H9 (cell line): ENCODE measurements at regions not wholly inside any gene's neighbourhood (a gene's known extent, or its start where the extent isn't known, plus 50 kb on each side); places are given as distances from the start of the nearest gene placed in this dataset.

Experiments
- DNase-seq: peaks from one replicate; pipeline ENCODE4 v3.0.0-alpha.2; 2017
- H2AFZ ChIP-seq: one replicate; pipeline ENCODE4 v1.6.1; 2013; ENCODE audit warnings: mild to moderate bottlenecking, low read length, control low read depth, moderate library complexity
- H2AK5ac ChIP-seq: 2 replicates; pipeline ENCODE4 v1.6.1; 2013; ENCODE audit warnings: low read length, control low read depth, mixed read lengths; ENCODE audit not compliant: insufficient read length
- H2BK120ac ChIP-seq: one replicate; pipeline ENCODE4 v1.6.1; 2013; ENCODE audit warnings: low read depth, mild to moderate bottlenecking, low read length, control low read depth, inconsistent platforms; ENCODE audit not compliant: poor library complexity, severe bottlenecking
- H2BK12ac ChIP-seq: 2 replicates; pipeline ENCODE4 v1.6.1; 2013; ENCODE audit warnings: low read length, control low read depth, mixed read lengths, low read depth; ENCODE audit not compliant: insufficient read length
- H2BK15ac ChIP-seq: 2 replicates; pipeline ENCODE4 v1.6.1; 2013; ENCODE audit warnings: low read depth, low read length, control low read depth
- H2BK20ac ChIP-seq: one replicate; pipeline ENCODE4 v1.6.1; 2013; ENCODE audit warnings: low read depth, mild to moderate bottlenecking, low read length, control low read depth, inconsistent platforms; ENCODE audit not compliant: poor library complexity, severe bottlenecking
- H2BK5ac ChIP-seq: 2 replicates; pipeline ENCODE4 v1.6.1; 2013; ENCODE audit warnings: low read length, control low read depth, mixed read lengths; ENCODE audit not compliant: insufficient read length
- H3K14ac ChIP-seq: 2 replicates; pipeline ENCODE4 v1.6.1; 2013; ENCODE audit warnings: low read length, control low read depth; ENCODE audit not compliant: insufficient read depth
- H3K18ac ChIP-seq: 2 replicates; pipeline ENCODE4 v1.6.1; 2013; ENCODE audit warnings: low read depth, mild to moderate bottlenecking, mixed read lengths, low read length, control low read depth; ENCODE audit not compliant: insufficient read length
- H3K23ac ChIP-seq: 2 replicates; pipeline ENCODE4 v1.6.1; 2013; ENCODE audit warnings: low read length, control low read depth, mixed read lengths, low read depth; ENCODE audit not compliant: insufficient read length
- H3K23me2 ChIP-seq: 2 replicates; pipeline ENCODE4 v1.6.1; 2013; ENCODE audit warnings: low read depth, mild to moderate bottlenecking, mixed read lengths, low read length, control low read depth; ENCODE audit not compliant: insufficient read length, poor library complexity, severe bottlenecking
- H3K27ac ChIP-seq: 2 replicates; pipeline ENCODE4 v1.5.1; 2013; ENCODE audit warnings: low read length, control low read depth, mixed read lengths, low read depth; ENCODE audit not compliant: insufficient read length
- H3K27me3 ChIP-seq: 2 replicates; pipeline ENCODE4 v1.6.1; 2013; ENCODE audit warnings: low read length, control low read depth, inconsistent platforms; ENCODE audit not compliant: insufficient read depth
- H3K4ac ChIP-seq: 2 replicates; pipeline ENCODE4 v1.6.1; 2013; ENCODE audit warnings: low read depth, mild to moderate bottlenecking, control low read depth, inconsistent platforms, low read length, moderate library complexity
- H3K4me1 ChIP-seq: 2 replicates; pipeline ENCODE4 v1.6.1; 2013; ENCODE audit warnings: low read length, control low read depth, inconsistent platforms; ENCODE audit not compliant: insufficient read depth
- H3K4me2 ChIP-seq: 2 replicates; pipeline ENCODE4 v1.6.1; 2013; ENCODE audit warnings: low read length, control low read depth, mixed read lengths; ENCODE audit not compliant: insufficient read length, insufficient read depth
- H3K56ac ChIP-seq: 2 replicates; pipeline ENCODE4 v1.6.1; 2013; ENCODE audit warnings: low read depth, mild to moderate bottlenecking, mixed read lengths, low read length, control low read depth; ENCODE audit not compliant: insufficient read length
- H3K79me1 ChIP-seq: 2 replicates; pipeline ENCODE4 v1.6.1; 2013; ENCODE audit warnings: low read depth, mild to moderate bottlenecking, moderate library complexity, low read length, control low read depth, inconsistent platforms; ENCODE audit not compliant: insufficient read depth, poor library complexity, severe bottlenecking
- H3K79me2 ChIP-seq: 2 replicates; pipeline ENCODE4 v1.6.1; 2013; ENCODE audit warnings: low read length, control low read depth, inconsistent platforms; ENCODE audit not compliant: insufficient read depth
- H3K9ac ChIP-seq: 2 replicates; pipeline ENCODE4 v1.6.1; 2013; ENCODE audit warnings: low read length, control low read depth, mixed read lengths; ENCODE audit not compliant: insufficient read length; ENCODE audit errors: extremely low read depth
- H3K9me3 ChIP-seq: one replicate; pipeline ENCODE4 v1.6.1; 2013; ENCODE audit warnings: low read depth, low read length, inconsistent platforms; ENCODE audit not compliant: control insufficient read depth
- H3T11ph ChIP-seq: one replicate; pipeline ENCODE4 v1.6.1; 2013; ENCODE audit warnings: mild to moderate bottlenecking, low read length, control low read depth, inconsistent platforms
- H4K20me1 ChIP-seq: one replicate; pipeline ENCODE4 v1.6.1; 2013; ENCODE audit not compliant: control insufficient read depth, insufficient read length, insufficient read depth
- H4K5ac ChIP-seq: 2 replicates; pipeline ENCODE4 v1.6.1; 2013; ENCODE audit warnings: low read depth, mild to moderate bottlenecking, mixed read lengths, low read length, control low read depth; ENCODE audit not compliant: insufficient read length
- H4K8ac ChIP-seq: replicated peaks from 2 replicates; pipeline ENCODE4 v1.6.1; 2013; ENCODE audit warnings: low read length, control low read depth, mixed read lengths, low read depth; ENCODE audit not compliant: insufficient read length
- H4K91ac ChIP-seq: 2 replicates; pipeline ENCODE4 v1.6.1; 2013; ENCODE audit warnings: low read depth, mild to moderate bottlenecking, moderate library complexity, mixed read lengths, low read length, control low read depth; ENCODE audit not compliant: insufficient read length
- H3K27ac Mint-ChIP-seq, 3 experiments: 2 replicates in 2 of 3; 3 replicates in 1 of 3; pipeline ENCODE4 v1.8.0; 2020 to 2021; ENCODE audit warnings: mixed read lengths in 3 of 3, mild to moderate bottlenecking in 1 of 3, moderate library complexity in 1 of 3
- H3K27me3 Mint-ChIP-seq: 2 replicates; pipeline ENCODE4 v1.8.0; 2021; ENCODE audit warnings: low read depth, mild to moderate bottlenecking, moderate library complexity, mixed read lengths
- H3K36me3 Mint-ChIP-seq, 3 experiments: 2 replicates in 2 of 3; 3 replicates in 1 of 3; pipeline ENCODE4 v1.8.0; 2020 to 2021; ENCODE audit warnings: low read depth in 3 of 3, mixed read lengths in 3 of 3; ENCODE audit not compliant: insufficient read depth in 1 of 3
- H3K4me1 Mint-ChIP-seq, 2 experiments: 2 replicates each; pipeline ENCODE4 v1.8.0; 2020; ENCODE audit warnings: mixed read lengths in 2 of 2
- H3K4me3 Mint-ChIP-seq, 2 experiments: 2 replicates in 1 of 2; 3 replicates in 1 of 2; pipeline ENCODE4 v1.8.0; 2020 to 2021; ENCODE audit warnings: mild to moderate bottlenecking in 2 of 2, mixed read lengths in 2 of 2, moderate library complexity in 1 of 2
- H3K9me3 Mint-ChIP-seq, 2 experiments: 2 replicates in 1 of 2; 3 replicates in 1 of 2; pipeline ENCODE4 v1.8.0; 2020; ENCODE audit warnings: mild to moderate bottlenecking in 2 of 2, mixed read lengths in 2 of 2, moderate library complexity in 1 of 2
- WGBS: extraction: QIAGEN DNeasy Blood & Tissue Kit; methylation state at CpG from one replicate; pipeline ENCODE4 v1.1.7; 2013; ENCODE audit warnings: missing lambda C conversion rate, low lambda C conversion rate, mixed read lengths; ENCODE audit not compliant: insufficient read length; ENCODE audit errors: extremely low coverage; 5-methylcytosine and 5-hydroxymethylcytosine counted together
- TF ChIP-seq, protein P1 (sequence below): fragments of 200-600 bp; sonication (generic); conservative IDR thresholded peaks from 3 replicates; pipeline ENCODE4 v1.8.0; 2021; ENCODE audit warnings: antibody characterized with exemption, mild to moderate bottlenecking

DNA sequence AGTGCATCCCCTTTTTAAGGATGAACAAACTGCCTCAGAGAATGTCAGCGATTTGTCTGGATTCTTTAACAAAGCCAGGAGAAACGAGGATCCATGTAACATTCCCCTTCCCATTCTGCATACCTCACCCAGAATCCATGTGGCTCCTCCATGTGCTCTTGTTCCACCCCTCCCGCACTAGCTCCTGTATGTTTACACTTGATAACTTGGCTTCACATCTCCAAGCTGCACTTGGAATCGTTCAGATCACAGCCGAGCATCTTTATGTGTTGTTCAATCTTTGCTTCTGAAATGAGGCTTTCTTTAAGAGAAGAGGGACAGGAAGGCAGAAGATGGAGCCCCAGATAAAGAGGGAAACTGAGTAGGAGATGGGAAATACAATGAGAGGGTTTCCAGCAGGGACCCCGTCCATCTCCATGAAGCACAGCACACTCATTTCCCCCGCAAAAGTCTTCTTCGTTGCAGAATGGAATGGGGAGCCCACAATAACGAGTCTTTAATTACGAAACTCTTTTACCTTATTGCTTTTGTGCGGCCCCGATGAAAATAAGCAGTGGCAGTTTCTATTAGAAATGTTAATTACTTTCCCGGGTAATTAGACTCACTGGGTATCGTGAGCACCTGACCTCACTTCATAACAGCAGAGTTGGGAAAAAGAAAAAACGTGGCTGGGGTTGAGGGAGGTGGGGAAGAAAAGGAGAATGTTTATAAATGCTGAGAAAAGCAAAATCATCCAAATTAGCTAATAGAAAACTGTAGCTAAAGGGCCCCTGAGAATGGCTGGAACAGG, 96.8 kb upstream of the ISX start:
- H3K4ac ChIP-seq = no peak overlapping the region
- no peaks in the 10 kb centered on the region for H3K27me3 ChIP-seq
- H3T11ph ChIP-seq = no peak overlapping the region
- no peaks in the 10 kb centered on the region for H4K20me1 ChIP-seq
- WGBS = no CpG with 5 or more reads among the region's 15 CpGs
- no peak overlapping the region for H2BK12ac ChIP-seq
- peaks cover 11% of the 10 kb centered on the region; the same call in 1 of the 2 replicates for H3K4me1 ChIP-seq
- Mint-ChIP-seq H3K27ac (no peak overlapping the region), H3K4me3 (no peak overlapping the region), H3K27me3 (no peaks in the 10 kb centered on the region), H3K4me1 (peaks cover 38 to 45% of the 10 kb centered on the region in 2 experiments), H3K36me3 (no peaks in the 10 kb centered on the region), H3K9me3 (peaks cover 0 to 3% of the 10 kb centered on the region in 2 experiments; a peak in 1 of 5 replicates)
- H4K91ac ChIP-seq = no peak overlapping the region
- no peak overlapping the region for H3K56ac ChIP-seq
- H2AFZ ChIP-seq = no peak overlapping the region
- H2BK20ac ChIP-seq = no peak overlapping the region
- H2AK5ac ChIP-seq = no peak overlapping the region
- no peak overlapping the region for H4K8ac ChIP-seq
- H4K5ac ChIP-seq = no peak overlapping the region
- TF ChIP-seq, protein P1, sequence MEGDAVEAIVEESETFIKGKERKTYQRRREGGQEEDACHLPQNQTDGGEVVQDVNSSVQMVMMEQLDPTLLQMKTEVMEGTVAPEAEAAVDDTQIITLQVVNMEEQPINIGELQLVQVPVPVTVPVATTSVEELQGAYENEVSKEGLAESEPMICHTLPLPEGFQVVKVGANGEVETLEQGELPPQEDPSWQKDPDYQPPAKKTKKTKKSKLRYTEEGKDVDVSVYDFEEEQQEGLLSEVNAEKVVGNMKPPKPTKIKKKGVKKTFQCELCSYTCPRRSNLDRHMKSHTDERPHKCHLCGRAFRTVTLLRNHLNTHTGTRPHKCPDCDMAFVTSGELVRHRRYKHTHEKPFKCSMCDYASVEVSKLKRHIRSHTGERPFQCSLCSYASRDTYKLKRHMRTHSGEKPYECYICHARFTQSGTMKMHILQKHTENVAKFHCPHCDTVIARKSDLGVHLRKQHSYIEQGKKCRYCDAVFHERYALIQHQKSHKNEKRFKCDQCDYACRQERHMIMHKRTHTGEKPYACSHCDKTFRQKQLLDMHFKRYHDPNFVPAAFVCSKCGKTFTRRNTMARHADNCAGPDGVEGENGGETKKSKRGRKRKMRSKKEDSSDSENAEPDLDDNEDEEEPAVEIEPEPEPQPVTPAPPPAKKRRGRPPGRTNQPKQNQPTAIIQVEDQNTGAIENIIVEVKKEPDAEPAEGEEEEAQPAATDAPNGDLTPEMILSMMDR = no peak
- no peak overlapping the region for H3K27ac ChIP-seq
- H3K23ac ChIP-seq = no peak overlapping the region
- no peak overlapping the region for H2BK5ac ChIP-seq
- no peaks in the 10 kb centered on the region for H3K79me2 ChIP-seq
- H2BK15ac ChIP-seq = no peak overlapping the region
- H3K18ac ChIP-seq = no peak overlapping the region
- no peak for DNase-seq
- no peaks in the 10 kb centered on the region for H3K79me1 ChIP-seq
- no peak overlapping the region for H3K4me2 ChIP-seq
- H3K9ac ChIP-seq = no peak overlapping the region
- no peak overlapping the region for H3K14ac ChIP-seq
- no peak overlapping the region for H2BK120ac ChIP-seq
- no peaks in the 10 kb centered on the region for H3K23me2 ChIP-seq
- no peaks in the 10 kb centered on the region for H3K9me3 ChIP-seq
